ENCODE measurements at regions not wholly inside any gene's neighbourhood (a gene's known extent, or its start where the extent isn't known, plus 50 kb on each side); places are given as distances from the start of the nearest gene placed in this dataset.

DNA sequence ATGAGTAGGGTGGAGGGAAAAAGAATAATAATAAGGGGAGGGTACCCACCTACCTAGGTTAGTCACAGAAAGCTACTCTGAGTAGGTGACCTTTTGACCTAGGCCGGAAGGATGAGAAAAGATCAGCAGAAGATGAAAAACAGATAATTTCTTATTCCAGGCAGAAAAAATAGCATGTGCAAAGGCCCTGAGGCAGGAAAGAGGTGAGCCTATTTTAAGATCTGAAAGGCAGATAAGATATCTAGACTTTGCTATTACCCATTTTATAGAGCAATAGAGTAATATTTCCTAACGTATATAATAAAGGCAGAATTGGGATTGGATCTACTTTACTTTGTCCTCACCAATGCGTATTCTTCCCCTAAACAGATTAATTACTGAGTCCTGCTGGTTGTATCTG, 393.9 kb upstream of the MPDZ start:
- TF ChIP-seq, protein P1, sequence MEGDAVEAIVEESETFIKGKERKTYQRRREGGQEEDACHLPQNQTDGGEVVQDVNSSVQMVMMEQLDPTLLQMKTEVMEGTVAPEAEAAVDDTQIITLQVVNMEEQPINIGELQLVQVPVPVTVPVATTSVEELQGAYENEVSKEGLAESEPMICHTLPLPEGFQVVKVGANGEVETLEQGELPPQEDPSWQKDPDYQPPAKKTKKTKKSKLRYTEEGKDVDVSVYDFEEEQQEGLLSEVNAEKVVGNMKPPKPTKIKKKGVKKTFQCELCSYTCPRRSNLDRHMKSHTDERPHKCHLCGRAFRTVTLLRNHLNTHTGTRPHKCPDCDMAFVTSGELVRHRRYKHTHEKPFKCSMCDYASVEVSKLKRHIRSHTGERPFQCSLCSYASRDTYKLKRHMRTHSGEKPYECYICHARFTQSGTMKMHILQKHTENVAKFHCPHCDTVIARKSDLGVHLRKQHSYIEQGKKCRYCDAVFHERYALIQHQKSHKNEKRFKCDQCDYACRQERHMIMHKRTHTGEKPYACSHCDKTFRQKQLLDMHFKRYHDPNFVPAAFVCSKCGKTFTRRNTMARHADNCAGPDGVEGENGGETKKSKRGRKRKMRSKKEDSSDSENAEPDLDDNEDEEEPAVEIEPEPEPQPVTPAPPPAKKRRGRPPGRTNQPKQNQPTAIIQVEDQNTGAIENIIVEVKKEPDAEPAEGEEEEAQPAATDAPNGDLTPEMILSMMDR (IDR thresholded peaks at IDR 0.05; ENCODE audit: low read depth, low read length) = no peak
- H3K4me3 ChIP-seq (ENCODE audit: low read depth, low read length) = no peak overlapping the region

DNA sequence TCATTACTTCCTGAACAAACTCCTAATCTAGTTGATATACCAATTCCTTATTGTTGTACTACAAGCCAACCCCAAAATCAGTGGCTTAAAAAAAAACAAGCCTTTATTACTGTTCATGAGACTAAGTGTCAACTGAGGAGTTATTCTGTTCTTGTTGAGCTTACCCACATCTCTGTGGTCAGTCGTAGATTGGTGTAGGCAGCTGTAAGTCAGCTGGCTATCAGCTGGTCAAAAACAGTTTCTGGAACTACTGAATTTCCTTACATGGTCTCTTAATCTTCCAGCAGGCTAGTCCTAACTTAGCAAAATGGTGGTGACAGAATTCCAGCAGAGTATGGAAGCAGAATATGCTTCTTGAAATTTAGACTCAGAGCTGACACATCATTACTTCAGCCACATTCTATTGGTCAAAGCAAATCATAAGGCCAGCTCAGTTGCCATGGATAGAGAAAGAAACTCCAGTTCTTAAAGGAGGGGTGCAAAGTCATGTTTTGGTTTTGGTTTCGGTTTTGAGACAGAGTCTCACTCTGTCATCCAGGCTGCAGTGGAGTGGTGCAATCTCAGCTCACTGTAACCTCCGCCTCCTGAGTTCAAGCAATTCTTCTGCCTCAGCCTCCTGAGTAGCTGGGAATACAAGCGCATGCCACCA, 386.1 kb upstream of the MPDZ start:
- TF ChIP-seq, protein P1 (IDR thresholded peaks at IDR 0.05; ENCODE audit: low read depth, low read length) = no peak
- peak overlapping the region; percentile 39 for H3K4me3 ChIP-seq (ENCODE audit: low read depth, low read length)

DNA sequence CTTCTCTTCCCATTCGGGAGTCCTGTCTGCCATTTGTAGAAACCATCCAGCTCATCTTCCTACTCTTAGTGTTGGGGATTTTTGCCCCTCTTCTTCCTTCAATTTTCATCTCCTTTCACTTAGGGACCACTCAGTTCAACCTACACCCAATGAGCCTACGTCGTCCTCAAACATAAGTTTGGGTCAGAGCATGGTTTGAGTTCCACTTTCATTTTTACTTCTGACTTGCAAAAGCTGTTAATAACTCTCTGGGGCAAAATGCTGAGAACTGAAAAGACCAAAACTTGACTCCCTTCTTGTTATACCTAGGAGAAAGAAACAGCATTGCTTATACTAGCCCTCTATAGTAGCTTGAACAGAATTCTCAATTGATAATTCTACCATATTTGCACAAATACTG, 381.5 kb upstream of the MPDZ start:
- TF ChIP-seq, protein P1 (IDR thresholded peaks at IDR 0.05; ENCODE audit: low read depth, low read length) = no peak
- no peak overlapping the region for H3K4me3 ChIP-seq (ENCODE audit: low read depth, low read length)

DNA sequence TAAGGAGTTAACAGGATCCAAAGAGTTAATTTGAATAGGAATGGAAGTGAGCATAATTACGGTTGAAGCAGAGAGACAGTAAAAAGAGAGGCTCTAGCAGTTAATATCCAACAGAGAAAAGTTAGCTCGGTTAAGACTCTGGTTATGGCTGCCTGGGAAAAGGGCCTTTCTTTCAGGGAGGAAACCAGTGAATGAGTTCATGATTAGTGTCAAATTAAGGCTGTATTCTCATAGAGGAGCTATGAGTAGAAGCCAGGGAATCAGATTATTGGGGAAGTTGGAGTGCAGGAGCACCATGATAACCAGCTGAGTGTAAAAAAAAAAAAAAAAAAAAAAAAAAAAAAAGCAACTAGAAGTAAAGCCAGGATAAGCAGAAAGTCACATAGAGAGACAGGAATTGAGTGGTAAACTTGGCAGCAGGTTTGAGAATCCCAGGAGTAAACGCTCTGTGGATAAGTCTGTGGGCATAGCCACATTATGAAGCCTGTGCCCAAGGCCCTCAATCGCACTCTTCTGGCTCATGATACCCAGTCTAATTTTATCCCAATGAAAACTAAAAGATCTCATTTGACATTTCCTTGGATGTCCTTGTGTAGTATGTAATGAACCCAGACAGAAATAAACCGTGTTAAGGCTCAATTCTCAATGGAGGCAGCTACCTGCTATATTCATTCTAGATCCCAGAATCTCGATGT, 372.6 kb upstream of the MPDZ start:
- no peak overlapping the region for H3K4me3 ChIP-seq (ENCODE audit: low read depth, low read length)
- TF ChIP-seq, protein P1 (IDR thresholded peaks at IDR 0.05; ENCODE audit: low read depth, low read length) = no peak

DNA sequence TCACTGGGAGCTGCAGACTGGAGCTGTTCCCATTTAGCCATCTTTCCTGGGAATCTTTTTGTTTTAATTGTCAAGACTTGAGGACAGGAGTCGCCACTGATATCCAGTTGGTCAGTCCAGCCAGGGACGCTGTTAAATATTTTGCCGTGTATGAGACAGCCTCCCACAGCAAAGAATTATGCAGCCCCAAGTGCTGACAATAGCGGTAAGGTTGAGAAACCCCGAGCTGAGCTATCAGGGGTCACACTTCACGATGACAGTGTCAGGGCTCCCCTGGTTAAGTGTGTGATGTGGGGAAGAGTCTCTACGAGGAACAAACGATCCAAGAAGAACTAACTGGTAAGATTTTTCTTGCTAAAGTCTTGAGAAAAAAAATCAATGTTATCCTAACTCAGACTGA, 372.0 kb upstream of the MPDZ start:
- TF ChIP-seq, protein P1 (IDR thresholded peaks at IDR 0.05; ENCODE audit: low read depth, low read length) = no peak
- H3K4me3 ChIP-seq (ENCODE audit: low read depth, low read length) = no peak overlapping the region

DNA sequence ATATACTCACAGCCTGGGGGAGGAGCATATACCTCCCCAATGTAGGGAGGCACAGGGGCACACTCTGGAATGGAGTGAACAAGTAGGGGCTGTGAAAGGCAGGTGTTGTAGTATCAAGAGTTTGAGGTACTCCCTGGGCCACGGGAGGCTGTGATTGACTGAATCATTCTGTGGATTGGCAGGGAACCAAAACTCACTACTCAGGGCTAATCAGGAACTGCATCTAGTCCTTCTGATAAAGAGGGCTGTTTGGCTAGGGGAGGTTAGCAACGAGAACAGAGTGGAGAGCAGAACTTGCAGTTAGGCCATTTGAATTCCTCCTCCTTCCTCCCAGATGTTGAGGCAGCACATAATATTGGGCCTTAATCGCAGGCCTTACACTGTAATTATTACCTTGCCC, 369.2 kb upstream of the MPDZ start:
- TF ChIP-seq, protein P1 (IDR thresholded peaks at IDR 0.05; ENCODE audit: low read depth, low read length) = no peak

DNA sequence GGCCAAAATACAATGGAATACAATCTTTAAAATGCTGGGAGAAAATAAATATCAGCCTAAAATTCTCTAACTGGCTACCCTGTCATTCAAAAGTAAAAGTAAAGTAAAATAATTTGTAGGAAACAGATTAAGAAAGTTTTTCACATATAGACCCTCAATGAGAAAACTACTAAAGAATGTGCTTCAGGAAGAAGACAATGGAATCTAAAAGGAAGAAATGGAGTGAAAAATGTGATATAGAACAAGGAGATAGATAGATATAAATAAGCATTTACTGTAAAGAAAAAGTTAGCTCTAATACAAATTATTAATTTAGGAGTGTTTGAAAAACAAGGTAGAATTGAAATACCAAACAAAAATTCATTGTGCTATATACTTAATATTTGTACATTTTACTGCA, 368.6 kb upstream of the MPDZ start:
- no peak overlapping the region for H3K4me3 ChIP-seq (ENCODE audit: low read depth, low read length)
- TF ChIP-seq, protein P1 (IDR thresholded peaks at IDR 0.05; ENCODE audit: low read depth, low read length) = no peak

More for the DNA sequence above, 369.2 kb upstream of the MPDZ start:
- H3K4me3 ChIP-seq (ENCODE audit: low read depth, low read length) = no peak overlapping the region

Data from WI38 (cell line).